ENCODE measurements at regions not wholly inside any gene's neighbourhood (a gene's known extent, or its start where the extent isn't known, plus 50 kb on each side); places are given as distances from the start of the nearest gene placed in this dataset.

GRCh38 chr2:139281124-139281523 is 500.9 kb upstream of the NXPH2 start:
- no peaks in the 10 kb centered on the region for H3K27me3 ChIP-seq
- H3K4me3 ChIP-seq: no peak overlapping the region
- no peaks in the 10 kb centered on the region for H3K36me3 ChIP-seq
- no peaks in the 10 kb centered on the region for H3K4me1 ChIP-seq
- intact Hi-C loops (cut with DNase I; ENCODE audit: low total_unique reads) (no loop called here), in situ Hi-C loops (cut with MboI; ENCODE audit: low pct_ligation_motif_present in 1 of 4, low pct_unique_long_range_greater_than_20kb in 1 of 4, low sequenced_read_pairs in 3 of 4) (no loop called here)
- no peak for DNase-seq
- H3K27ac ChIP-seq: no peak overlapping the region
- no peak for TF ChIP-seq CTCF (IDR thresholded peaks at IDR 0.05)
- no peak for TF ChIP-seq POLR2A (IDR thresholded peaks at IDR 0.05)
- no peak for TF ChIP-seq EP300 (IDR thresholded peaks at IDR 0.05; ENCODE audit: low read depth)
- no peak for TF ChIP-seq POLR2AphosphoS5 (IDR thresholded peaks at IDR 0.05)
- 65 to 86% methylated on average over 1 to 2 of the region's 2 CpGs for WGBS, 2 donors (ENCODE audit: low coverage in 1 of 2)
- no peaks in the 10 kb centered on the region for H3K9me3 ChIP-seq

GRCh38 chr2:139271879-139272278 is 491.7 kb upstream of the NXPH2 start:
- Histone ChIP-seq H3K36me3 (no peaks in the 10 kb centered on the region), H3K9me3 (no peaks in the 10 kb centered on the region), H3K27me3 (no peaks in the 10 kb centered on the region), H3K27ac (no peak overlapping the region), H3K4me1 (no peaks in the 10 kb centered on the region), H3K4me3 (no peak overlapping the region)
- 45% methylated on average over 1 of the region's 1 CpG; no CpG with 5 or more reads in 1 of the 2 donors for WGBS, 2 donors (ENCODE audit: low coverage in 1 of 2)
- no peak for DNase-seq
- TF ChIP-seq POLR2A (IDR thresholded peaks at IDR 0.05) (no peak), POLR2AphosphoS5 (IDR thresholded peaks at IDR 0.05) (no peak), EP300 (IDR thresholded peaks at IDR 0.05; ENCODE audit: low read depth) (no peak), CTCF (IDR thresholded peaks at IDR 0.05) (no peak)
- intact Hi-C loops (cut with DNase I; ENCODE audit: low total_unique reads) (no loop called here), in situ Hi-C loops (cut with MboI; ENCODE audit: low pct_ligation_motif_present in 1 of 4, low pct_unique_long_range_greater_than_20kb in 1 of 4, low sequenced_read_pairs in 3 of 4) (no loop called here)

- WGBS, 2 donors (ENCODE audit: low coverage in 1 of 2): 90 to 100% methylated on average over 1 to 2 of the region's 2 CpGs
- no peak overlapping the region for H3K4me3 ChIP-seq
- intact Hi-C loops (cut with DNase I; ENCODE audit: low total_unique reads): no loop called here
These were observed 491.0 kb upstream of the NXPH2 start for GRCh38 chr2:139271149-139271548.

GRCh38 chr2:139260052-139260430 is 479.9 kb upstream of the NXPH2 start:
- Histone ChIP-seq H3K4me1 (no peaks in the 10 kb centered on the region), H3K36me3 (no peaks in the 10 kb centered on the region), H3K27ac (no peak overlapping the region), H3K9me3 (no peaks in the 10 kb centered on the region), H3K27me3 (no peaks in the 10 kb centered on the region), H3K4me3 (no peak overlapping the region)
- in situ Hi-C loops (cut with MboI; ENCODE audit: low pct_ligation_motif_present in 1 of 4, low pct_unique_long_range_greater_than_20kb in 1 of 4, low sequenced_read_pairs in 3 of 4): no loop called here
- DNase-seq: no peak
- intact Hi-C loops (cut with DNase I; ENCODE audit: low total_unique reads): no loop called here
- TF ChIP-seq CTCF (IDR thresholded peaks at IDR 0.05) (no peak), EP300 (IDR thresholded peaks at IDR 0.05; ENCODE audit: low read depth) (no peak), POLR2AphosphoS5 (IDR thresholded peaks at IDR 0.05) (no peak), POLR2A (IDR thresholded peaks at IDR 0.05) (no peak)
- 63% methylated on average over 2 of the region's 2 CpGs; no CpG with 5 or more reads in 1 of the 2 donors for WGBS, 2 donors (ENCODE audit: low coverage in 1 of 2)

More at GRCh38 chr2:139271149-139271548, 491.0 kb upstream of the NXPH2 start:
- Histone ChIP-seq H3K9me3 (no peaks in the 10 kb centered on the region), H3K27ac (no peak overlapping the region), H3K27me3 (no peaks in the 10 kb centered on the region), H3K36me3 (no peaks in the 10 kb centered on the region), H3K4me1 (no peaks in the 10 kb centered on the region)
- TF ChIP-seq POLR2A (IDR thresholded peaks at IDR 0.05) (no peak), POLR2AphosphoS5 (IDR thresholded peaks at IDR 0.05) (no peak), CTCF (IDR thresholded peaks at IDR 0.05) (no peak), EP300 (IDR thresholded peaks at IDR 0.05; ENCODE audit: low read depth) (no peak)
- in situ Hi-C loops (cut with MboI; ENCODE audit: low pct_ligation_motif_present in 1 of 4, low pct_unique_long_range_greater_than_20kb in 1 of 4, low sequenced_read_pairs in 3 of 4): no loop called here
- no peak for DNase-seq
